Loucy (cell line): ENCODE measurements at regions not wholly inside any gene's neighbourhood (a gene's known extent, or its start where the extent isn't known, plus 50 kb on each side); places are given as distances from the start of the nearest gene placed in this dataset.
"Not testable (repeated sequence)": the region's sequence is repeated elsewhere in the genome, so short reads cannot be mapped to it uniquely, and the experiment has no call there.

Experiments
- H2AFZ ChIP-seq: fragments of 200-600 bp; sonication (generic); 2 replicates; pipeline ENCODE4 v1.6.0; 2016; ENCODE audit warnings: antibody characterized with exemption, mild to moderate bottlenecking, low read length, moderate library complexity
- H3F3A ChIP-seq: fragments of 200-600 bp; 2 replicates; pipeline ENCODE4 v1.6.0; 2016; ENCODE audit warnings: antibody characterized with exemption, low read depth, mild to moderate bottlenecking
- H3K27me3 ChIP-seq: fragments of 200-600 bp; sonication (generic); 2 replicates; pipeline ENCODE4 v1.6.1; 2014; ENCODE audit warnings: low read length, mild to moderate bottlenecking; ENCODE audit not compliant: insufficient read depth, poor library complexity, severe bottlenecking
- H3K36me3 ChIP-seq: fragments of 200-600 bp; sonication (generic); 2 replicates; pipeline ENCODE4 v1.6.1; 2016; ENCODE audit warnings: low read length; ENCODE audit not compliant: insufficient read depth
- H3K4me1 ChIP-seq: fragments of 200-600 bp; sonication (generic); 2 replicates; pipeline ENCODE4 v1.5.1; 2014; ENCODE audit warnings: low read length, mild to moderate bottlenecking; ENCODE audit not compliant: insufficient read depth, poor library complexity, severe bottlenecking
- H3K4me2 ChIP-seq: fragments of 200-600 bp; sonication (generic); 2 replicates; pipeline ENCODE4 v1.6.0; 2014; ENCODE audit warnings: antibody characterized with exemption, low read length, low read depth, mild to moderate bottlenecking; ENCODE audit not compliant: poor library complexity, severe bottlenecking
- H3K4me3 ChIP-seq: fragments of 200-600 bp; sonication (generic); 2 replicates; pipeline ENCODE4 v1.5.1; 2014; ENCODE audit warnings: low read length, mild to moderate bottlenecking, mixed read lengths; ENCODE audit not compliant: poor library complexity, severe bottlenecking
- H3K79me2 ChIP-seq: fragments of 200-600 bp; sonication (generic); 2 replicates; pipeline ENCODE4 v1.6.1; 2014; ENCODE audit warnings: low read length; ENCODE audit not compliant: insufficient read depth
- H3K9ac ChIP-seq: fragments of 200-600 bp; sonication (generic); 2 replicates; pipeline ENCODE4 v1.6.0; 2014; ENCODE audit warnings: mild to moderate bottlenecking, low read depth, low read length, moderate library complexity; ENCODE audit not compliant: poor library complexity, severe bottlenecking
- H3K9me2 ChIP-seq: fragments of 200-600 bp; sonication (generic); replicated peaks from 2 replicates; pipeline ENCODE4 v1.6.1; 2016; ENCODE audit warnings: low read depth, low read length, mixed read lengths
- H3K9me3 ChIP-seq: fragments of 200-600 bp; sonication (generic); 2 replicates; pipeline ENCODE4 v1.6.1; 2014; ENCODE audit warnings: mild to moderate bottlenecking, antibody characterized with exemption, low read length, low read depth; ENCODE audit not compliant: insufficient read depth
- H4K20me1 ChIP-seq: fragments of 200-600 bp; sonication (generic); 2 replicates; pipeline ENCODE4 v1.6.0; 2014; ENCODE audit warnings: antibody characterized with exemption, low read length, mild to moderate bottlenecking; ENCODE audit not compliant: insufficient read depth, poor library complexity, severe bottlenecking
- EZH2phosphoT487 ChIP-seq: fragments of 200-600 bp; IDR thresholded peaks from 2 replicates; pipeline ENCODE4 v1.6.1; 2018; ENCODE audit warnings: antibody characterized with exemption, mild to moderate bottlenecking, moderate library complexity, borderline replicate concordance
- TF ChIP-seq, protein P1 (sequence below): fragments of 200-600 bp; sonication (generic); conservative IDR thresholded peaks from 2 replicates; pipeline ENCODE4 v1.5.1; 2014; ENCODE audit warnings: mild to moderate bottlenecking, antibody characterized with exemption, low read length

DNA sequence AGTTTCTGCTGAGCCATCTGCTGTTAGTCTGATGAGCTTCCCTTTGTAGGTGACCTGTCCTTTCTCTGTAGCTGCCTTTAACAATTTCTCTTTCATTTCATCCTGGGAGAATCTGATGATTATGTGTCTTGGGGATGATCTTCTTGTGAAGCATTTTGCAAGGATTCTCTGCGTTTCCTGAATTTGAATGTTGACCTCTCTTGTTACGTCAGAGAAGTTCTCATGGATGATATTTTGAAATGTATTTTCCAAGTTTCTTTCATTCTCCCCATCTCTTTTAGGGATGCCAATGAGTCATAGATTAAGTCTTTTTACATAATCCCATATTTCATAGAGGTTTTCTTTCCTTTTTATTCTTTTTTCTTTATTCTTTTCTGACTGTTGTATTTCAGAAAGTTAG, 184.2 kb upstream of the BET1 start:
- H3K9me2 ChIP-seq = no peaks in the 10 kb centered on the region
- H3F3A ChIP-seq = no peaks in the 10 kb centered on the region
- no peaks in the 10 kb centered on the region for H3K36me3 ChIP-seq
- H3K79me2 ChIP-seq = no peaks in the 10 kb centered on the region
- H3K9ac ChIP-seq = no peak overlapping the region
- no peak overlapping the region for H3K4me3 ChIP-seq
- H3K27me3 ChIP-seq = no peaks in the 10 kb centered on the region
- no peaks in the 10 kb centered on the region for H3K9me3 ChIP-seq
- H3K4me2 ChIP-seq = no peak overlapping the region
- TF ChIP-seq, protein P1, sequence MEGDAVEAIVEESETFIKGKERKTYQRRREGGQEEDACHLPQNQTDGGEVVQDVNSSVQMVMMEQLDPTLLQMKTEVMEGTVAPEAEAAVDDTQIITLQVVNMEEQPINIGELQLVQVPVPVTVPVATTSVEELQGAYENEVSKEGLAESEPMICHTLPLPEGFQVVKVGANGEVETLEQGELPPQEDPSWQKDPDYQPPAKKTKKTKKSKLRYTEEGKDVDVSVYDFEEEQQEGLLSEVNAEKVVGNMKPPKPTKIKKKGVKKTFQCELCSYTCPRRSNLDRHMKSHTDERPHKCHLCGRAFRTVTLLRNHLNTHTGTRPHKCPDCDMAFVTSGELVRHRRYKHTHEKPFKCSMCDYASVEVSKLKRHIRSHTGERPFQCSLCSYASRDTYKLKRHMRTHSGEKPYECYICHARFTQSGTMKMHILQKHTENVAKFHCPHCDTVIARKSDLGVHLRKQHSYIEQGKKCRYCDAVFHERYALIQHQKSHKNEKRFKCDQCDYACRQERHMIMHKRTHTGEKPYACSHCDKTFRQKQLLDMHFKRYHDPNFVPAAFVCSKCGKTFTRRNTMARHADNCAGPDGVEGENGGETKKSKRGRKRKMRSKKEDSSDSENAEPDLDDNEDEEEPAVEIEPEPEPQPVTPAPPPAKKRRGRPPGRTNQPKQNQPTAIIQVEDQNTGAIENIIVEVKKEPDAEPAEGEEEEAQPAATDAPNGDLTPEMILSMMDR = no peak
- TF ChIP-seq EZH2phosphoT487 = no peak
- no peaks in the 10 kb centered on the region for H3K4me1 ChIP-seq
- H4K20me1 ChIP-seq = no peaks in the 10 kb centered on the region
- no peak overlapping the region for H2AFZ ChIP-seq

DNA sequence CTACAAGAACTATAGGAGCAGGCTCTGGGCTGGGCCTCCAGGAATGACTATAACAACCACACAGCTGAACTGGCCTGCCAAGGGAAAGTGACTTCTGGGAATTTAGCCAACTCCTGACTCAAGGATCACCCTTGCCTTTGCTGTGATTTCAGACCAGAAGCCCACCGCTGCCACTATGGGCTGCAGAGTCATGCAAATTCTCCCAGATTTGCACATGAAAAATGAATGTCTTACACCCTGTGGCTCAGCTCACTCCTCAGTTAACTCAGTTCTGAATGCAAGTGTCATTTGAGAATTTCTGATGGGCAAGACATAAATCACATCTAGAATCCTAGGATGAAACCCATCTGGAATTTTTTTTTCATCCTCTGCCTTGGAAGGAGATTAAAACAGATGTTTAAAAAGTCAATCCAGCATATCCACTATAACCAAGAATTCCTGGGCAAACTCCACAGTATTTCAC, 186.5 kb upstream of the BET1 start:
- Histone ChIP-seq H3K36me3 (no peaks in the 10 kb centered on the region), H3K9ac (no peak overlapping the region), H4K20me1 (no peaks in the 10 kb centered on the region), H3K9me3 (no peaks in the 10 kb centered on the region), H3K9me2 (no peaks in the 10 kb centered on the region), H2AFZ (no peak overlapping the region), H3K4me2 (no peak overlapping the region), H3K27me3 (no peaks in the 10 kb centered on the region), H3F3A (no peaks in the 10 kb centered on the region), H3K4me1 (no peaks in the 10 kb centered on the region), H3K79me2 (no peaks in the 10 kb centered on the region), H3K4me3 (no peak overlapping the region)
- no peak for TF ChIP-seq EZH2phosphoT487
- TF ChIP-seq, protein P1 = no peak

DNA sequence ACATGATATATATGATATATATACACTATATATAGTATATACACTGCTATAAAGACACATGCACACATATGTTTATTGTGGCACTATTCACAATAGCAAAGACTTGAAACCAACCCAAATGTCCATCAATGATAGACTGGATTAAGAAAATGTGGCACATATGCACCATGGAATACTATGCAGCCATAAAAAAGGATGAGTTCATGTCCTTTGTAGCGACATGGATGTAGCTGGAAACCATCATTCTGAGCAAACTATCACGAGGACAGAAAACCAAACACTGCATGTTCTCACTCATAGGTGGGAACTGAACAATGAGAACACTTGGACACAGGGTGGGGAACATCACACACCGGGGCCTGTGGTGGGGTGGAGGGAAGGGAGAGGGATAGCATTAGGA, 190.3 kb upstream of the BET1 start:
- H2AFZ ChIP-seq, H3K9ac ChIP-seq, H3K9me2 ChIP-seq, H3F3A ChIP-seq, H4K20me1 ChIP-seq, H3K4me3 ChIP-seq, H3K36me3 ChIP-seq, H3K4me1 ChIP-seq, H3K9me3 ChIP-seq, H3K27me3 ChIP-seq, H3K4me2 ChIP-seq, H3K79me2 ChIP-seq: not testable (repeated sequence)

DNA sequence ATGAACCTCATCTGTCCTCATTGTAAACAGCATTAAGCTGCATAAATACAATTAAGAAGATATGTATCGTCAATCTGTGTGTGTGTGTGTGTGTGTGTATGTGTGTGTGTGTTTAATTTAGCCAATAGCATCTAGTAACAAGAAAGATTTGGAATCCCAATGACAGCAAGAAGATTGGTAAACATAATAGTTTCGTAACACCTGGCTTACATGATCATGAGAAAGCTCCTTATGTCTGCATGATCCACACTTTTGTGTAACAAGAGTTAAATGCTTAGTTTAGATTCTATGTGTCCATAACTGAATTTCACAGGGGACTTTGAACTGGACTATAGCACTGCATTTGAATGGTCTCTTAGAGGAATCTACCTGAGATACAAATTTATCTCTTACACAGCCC, 191.0 kb upstream of the BET1 start:
- Histone ChIP-seq H3K4me3 (no peak overlapping the region), H3K9me2 (no peaks in the 10 kb centered on the region), H4K20me1 (no peaks in the 10 kb centered on the region), H3K36me3 (no peaks in the 10 kb centered on the region), H3K27me3 (no peaks in the 10 kb centered on the region), H3K9ac (no peak overlapping the region), H3K9me3 (no peaks in the 10 kb centered on the region), H3K79me2 (no peaks in the 10 kb centered on the region), H3K4me2 (no peak overlapping the region), H3F3A (no peaks in the 10 kb centered on the region), H3K4me1 (no peaks in the 10 kb centered on the region), H2AFZ (no peak overlapping the region)
- TF ChIP-seq, protein P1 = no peak
- no peak for TF ChIP-seq EZH2phosphoT487
